ENCODE measurements at regions not wholly inside any gene's neighbourhood (a gene's known extent, or its start where the extent isn't known, plus 50 kb on each side); places are given as distances from the start of the nearest gene placed in this dataset.

GRCh38 chr5:74069741-74070140 lies 443.7 kb downstream of the ARHGEF28 start:
- Histone ChIP-seq H3K4me1 (ENCODE audit: control insufficient read depth in 1 of 2, insufficient read depth in 1 of 2, low read depth in 1 of 2, low read length in 1 of 2) (no peaks in the 10 kb centered on the region), H3K27me3 (no peaks in the 10 kb centered on the region), H3K36me3 (no peaks in the 10 kb centered on the region), H3K9me3 (no peaks in the 10 kb centered on the region), H3K4me3 (ENCODE audit: low read depth in 1 of 2, low read length in 1 of 2) (no peak overlapping the region), H3K27ac (no peak overlapping the region)
- no peak for TF ChIP-seq CTCF (IDR thresholded peaks at IDR 0.05)

GRCh38 chr5:74067748-74068541 lies 441.9 kb downstream of the ARHGEF28 start:
- Histone ChIP-seq H3K36me3 (no peaks in the 10 kb centered on the region), H3K9me3 (no peaks in the 10 kb centered on the region), H3K4me1 (ENCODE audit: control insufficient read depth in 1 of 2, insufficient read depth in 1 of 2, low read depth in 1 of 2, low read length in 1 of 2) (no peaks in the 10 kb centered on the region), H3K4me3 (ENCODE audit: low read depth in 1 of 2, low read length in 1 of 2) (no peak overlapping the region), H3K27ac (no peak overlapping the region), H3K27me3 (no peaks in the 10 kb centered on the region)
- no peak for TF ChIP-seq CTCF (IDR thresholded peaks at IDR 0.05)

GRCh38 chr5:74064911-74065310 lies 438.9 kb downstream of the ARHGEF28 start:
- H3K9me3 ChIP-seq: no peaks in the 10 kb centered on the region
- H3K4me3 ChIP-seq (ENCODE audit: low read depth in 1 of 2, low read length in 1 of 2): no peak overlapping the region
- no peaks in the 10 kb centered on the region for H3K4me1 ChIP-seq (ENCODE audit: control insufficient read depth in 1 of 2, insufficient read depth in 1 of 2, low read depth in 1 of 2, low read length in 1 of 2)
- H3K36me3 ChIP-seq: no peaks in the 10 kb centered on the region
- no peak overlapping the region for H3K27ac ChIP-seq
- TF ChIP-seq CTCF (IDR thresholded peaks at IDR 0.05): no peak
- H3K27me3 ChIP-seq: no peaks in the 10 kb centered on the region

GRCh38 chr5:74064225-74064624 lies 438.2 kb downstream of the ARHGEF28 start:
- no peaks in the 10 kb centered on the region for H3K36me3 ChIP-seq
- H3K9me3 ChIP-seq: no peaks in the 10 kb centered on the region
- H3K27me3 ChIP-seq: no peaks in the 10 kb centered on the region
- TF ChIP-seq CTCF (IDR thresholded peaks at IDR 0.05): no peak
- H3K4me3 ChIP-seq (ENCODE audit: low read depth in 1 of 2, low read length in 1 of 2): no peak overlapping the region
- H3K4me1 ChIP-seq (ENCODE audit: control insufficient read depth in 1 of 2, insufficient read depth in 1 of 2, low read depth in 1 of 2, low read length in 1 of 2): no peaks in the 10 kb centered on the region
- H3K27ac ChIP-seq: no peak overlapping the region

GRCh38 chr5:74063821-74064220 lies 437.8 kb downstream of the ARHGEF28 start:
- H3K27ac ChIP-seq: no peak overlapping the region
- H3K4me3 ChIP-seq (ENCODE audit: low read depth in 1 of 2, low read length in 1 of 2): no peak overlapping the region
- H3K36me3 ChIP-seq: no peaks in the 10 kb centered on the region
- TF ChIP-seq CTCF (IDR thresholded peaks at IDR 0.05): no peak
- no peaks in the 10 kb centered on the region for H3K4me1 ChIP-seq (ENCODE audit: control insufficient read depth in 1 of 2, insufficient read depth in 1 of 2, low read depth in 1 of 2, low read length in 1 of 2)
- no peaks in the 10 kb centered on the region for H3K27me3 ChIP-seq
- no peaks in the 10 kb centered on the region for H3K9me3 ChIP-seq

Measured in neutrophil (primary cell).